ENCODE measurements at regions not wholly inside any gene's neighbourhood (a gene's known extent, or its start where the extent isn't known, plus 50 kb on each side); places are given as distances from the start of the nearest gene placed in this dataset.

DNA sequence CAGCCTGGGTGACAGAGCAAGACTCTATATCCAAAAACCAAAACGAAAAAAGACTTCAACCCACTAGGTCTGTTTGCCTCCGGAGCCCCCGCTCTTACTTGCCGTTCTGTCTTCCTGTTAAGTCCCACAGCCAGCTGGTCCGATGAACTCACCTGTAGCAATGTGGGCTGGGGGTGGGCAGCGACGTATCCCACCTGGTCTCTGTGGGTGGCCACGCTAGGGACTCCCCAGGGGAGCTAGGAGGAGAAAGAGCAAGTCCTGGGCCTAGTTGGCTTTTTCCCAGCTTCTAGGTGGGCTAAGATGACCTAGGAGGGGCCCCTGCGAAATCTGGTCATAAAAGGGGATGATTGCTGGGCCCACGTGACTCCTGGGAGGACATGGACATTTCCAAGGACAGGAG, 166.0 kb upstream of the KCNG1 start:
- no peak overlapping the region for H3K27ac ChIP-seq
- TF ChIP-seq, protein P1, sequence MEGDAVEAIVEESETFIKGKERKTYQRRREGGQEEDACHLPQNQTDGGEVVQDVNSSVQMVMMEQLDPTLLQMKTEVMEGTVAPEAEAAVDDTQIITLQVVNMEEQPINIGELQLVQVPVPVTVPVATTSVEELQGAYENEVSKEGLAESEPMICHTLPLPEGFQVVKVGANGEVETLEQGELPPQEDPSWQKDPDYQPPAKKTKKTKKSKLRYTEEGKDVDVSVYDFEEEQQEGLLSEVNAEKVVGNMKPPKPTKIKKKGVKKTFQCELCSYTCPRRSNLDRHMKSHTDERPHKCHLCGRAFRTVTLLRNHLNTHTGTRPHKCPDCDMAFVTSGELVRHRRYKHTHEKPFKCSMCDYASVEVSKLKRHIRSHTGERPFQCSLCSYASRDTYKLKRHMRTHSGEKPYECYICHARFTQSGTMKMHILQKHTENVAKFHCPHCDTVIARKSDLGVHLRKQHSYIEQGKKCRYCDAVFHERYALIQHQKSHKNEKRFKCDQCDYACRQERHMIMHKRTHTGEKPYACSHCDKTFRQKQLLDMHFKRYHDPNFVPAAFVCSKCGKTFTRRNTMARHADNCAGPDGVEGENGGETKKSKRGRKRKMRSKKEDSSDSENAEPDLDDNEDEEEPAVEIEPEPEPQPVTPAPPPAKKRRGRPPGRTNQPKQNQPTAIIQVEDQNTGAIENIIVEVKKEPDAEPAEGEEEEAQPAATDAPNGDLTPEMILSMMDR (IDR thresholded peaks at IDR 0.05): no peak
- no peak for ATAC-seq
- peaks cover 0 to 49% (median 24%) of the 10 kb centered on the region in 7 donors for H3K27me3 ChIP-seq
- 83 to 86% methylated on average over 10 of the region's 10 CpGs for WGBS, 2 donors
- H3K4me1 ChIP-seq: no peaks in the 10 kb centered on the region
- no peak for DNase-seq
- H3K4me3 ChIP-seq: no peak overlapping the region
- H3K36me3 ChIP-seq: no peaks in the 10 kb centered on the region
- intact Hi-C loops (cut with DNase I): no loop called here
- no peaks in the 10 kb centered on the region for H3K9me3 ChIP-seq

DNA sequence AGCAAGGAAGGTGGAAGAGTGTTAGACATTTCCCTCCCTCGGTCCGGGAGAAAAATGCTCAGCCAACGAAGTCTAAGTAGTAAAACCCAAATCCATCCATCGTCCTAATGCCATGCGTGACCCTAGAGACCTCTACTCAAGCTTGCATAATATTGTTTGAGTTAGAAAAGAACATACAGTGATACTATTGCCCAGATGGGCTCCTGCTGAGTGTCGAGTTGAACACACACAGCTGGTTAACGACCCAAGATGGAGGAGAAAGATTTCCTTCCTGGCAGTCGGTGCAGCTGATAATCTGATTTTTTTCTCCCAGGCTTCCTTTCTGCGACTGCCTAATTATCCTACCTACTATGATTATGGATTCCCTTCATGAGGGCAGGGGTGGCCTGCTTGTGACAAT, 164.4 kb upstream of the KCNG1 start:
- intact Hi-C loops (cut with DNase I): no loop called here
- H3K4me1 ChIP-seq: no peaks in the 10 kb centered on the region
- H3K36me3 ChIP-seq: no peaks in the 10 kb centered on the region
- ATAC-seq: no peak
- TF ChIP-seq, protein P1 (IDR thresholded peaks at IDR 0.05): no peak
- H3K4me3 ChIP-seq: no peak overlapping the region
- no peak for DNase-seq
- WGBS, 2 donors: 42 to 43% methylated on average over 9 of the region's 9 CpGs
- H3K27me3 ChIP-seq: peaks cover 0 to 46% (median 24%) of the 10 kb centered on the region in 7 donors
- no peak overlapping the region for H3K27ac ChIP-seq
- H3K9me3 ChIP-seq: no peaks in the 10 kb centered on the region

DNA sequence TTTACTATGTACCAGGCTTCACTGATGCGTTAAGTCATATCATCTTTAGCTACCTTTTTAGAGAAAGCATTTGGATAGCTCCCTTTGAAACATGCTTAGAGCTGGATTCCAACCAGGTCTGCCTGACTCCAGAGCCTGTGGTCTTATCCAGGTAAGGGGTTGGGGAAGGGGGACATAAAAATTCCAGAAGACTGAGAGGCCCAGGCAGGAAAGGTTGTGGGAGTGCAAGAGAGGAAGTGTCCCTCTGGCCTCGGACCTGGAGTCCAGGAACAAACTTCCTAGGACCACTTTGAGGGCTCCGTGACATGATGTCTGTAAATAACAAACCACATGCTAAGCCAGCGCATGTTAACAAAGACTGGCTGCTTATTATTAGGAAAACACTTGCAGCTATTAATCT, 163.0 kb upstream of the KCNG1 start:
- DNase-seq (no peak), ATAC-seq (no peak)
- no peak overlapping the region for H3K4me3 ChIP-seq
- H3K4me1 ChIP-seq: no peaks in the 10 kb centered on the region
- H3K36me3 ChIP-seq: no peaks in the 10 kb centered on the region
- 65 to 67% methylated on average over 4 of the region's 4 CpGs for WGBS, 2 donors
- TF ChIP-seq, protein P1 (IDR thresholded peaks at IDR 0.05): no peak
- intact Hi-C loops (cut with DNase I): no loop called here
- peaks cover 0 to 38% (median 20%) of the 10 kb centered on the region in 7 donors for H3K27me3 ChIP-seq
- H3K27ac ChIP-seq: no peak overlapping the region
- no peaks in the 10 kb centered on the region for H3K9me3 ChIP-seq

DNA sequence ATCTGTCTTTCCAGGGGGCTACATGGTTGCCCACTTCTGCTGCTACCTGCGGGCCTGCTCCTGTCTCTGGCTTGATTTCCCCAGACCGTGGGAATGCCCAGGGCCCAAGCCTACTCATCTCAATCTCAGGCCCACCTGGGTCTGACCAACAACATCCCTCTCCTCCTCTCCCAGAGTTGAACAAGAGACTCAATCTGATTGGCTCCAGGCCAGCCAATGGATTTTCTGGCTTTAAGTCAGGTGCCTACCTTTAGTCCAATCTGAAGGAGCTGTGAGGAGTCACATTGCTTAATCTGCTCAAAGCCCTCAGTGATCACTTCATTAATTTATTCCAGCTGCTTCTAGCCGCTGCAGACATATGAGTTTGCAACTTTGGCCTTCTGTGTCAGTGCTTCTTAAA, 162.4 kb upstream of the KCNG1 start:
- no peaks in the 10 kb centered on the region for H3K9me3 ChIP-seq
- peaks cover 0 to 40% (median 20%) of the 10 kb centered on the region in 7 donors for H3K27me3 ChIP-seq
- no peaks in the 10 kb centered on the region for H3K36me3 ChIP-seq
- DNase-seq (no peak), ATAC-seq (no peak)
- intact Hi-C loops (cut with DNase I): no loop called here
- H3K4me1 ChIP-seq: no peaks in the 10 kb centered on the region
- H3K4me3 ChIP-seq: no peak overlapping the region
- H3K27ac ChIP-seq: no peak overlapping the region
- WGBS, 2 donors: 88 to 94% methylated on average over 3 of the region's 3 CpGs
- TF ChIP-seq, protein P1 (IDR thresholded peaks at IDR 0.05): no peak

Data from heart right ventricle (tissue), 16 donors.